Trophoblast cell (in vitro differentiated cells and primary cell): ENCODE measurements at regions not wholly inside any gene's neighbourhood (a gene's known extent, or its start where the extent isn't known, plus 50 kb on each side); places are given as distances from the start of the nearest gene placed in this dataset.

ENCODE experiments used
- DNase-seq, 2 donors: peaks; one replicate each; pipeline ENCODE4 v3.0.0-alpha.2; 2016
- H2AFZ ChIP-seq: 2 replicates; pipeline ENCODE4 v1.6.1; 2013; ENCODE audit warnings: low read length, moderate library complexity, mild to moderate bottlenecking; ENCODE audit not compliant: insufficient read depth, poor library complexity
- H2AK5ac ChIP-seq: 2 replicates; pipeline ENCODE4 v1.6.1; 2013; ENCODE audit warnings: mild to moderate bottlenecking, low read length
- H2BK120ac ChIP-seq: 2 replicates; pipeline ENCODE4 v1.6.1; 2013; ENCODE audit warnings: low read length, mild to moderate bottlenecking, moderate library complexity; ENCODE audit not compliant: insufficient read depth, poor library complexity
- H2BK12ac ChIP-seq: 2 replicates; pipeline ENCODE4 v1.6.1; 2013; ENCODE audit warnings: mild to moderate bottlenecking, low read length, moderate library complexity
- H2BK5ac ChIP-seq: 2 replicates; pipeline ENCODE4 v1.6.1; 2013; ENCODE audit warnings: low read length, low read depth, moderate library complexity, mild to moderate bottlenecking; ENCODE audit not compliant: poor library complexity
- H3K14ac ChIP-seq: 2 replicates; pipeline ENCODE4 v1.6.1; 2013; ENCODE audit warnings: mild to moderate bottlenecking, low read length
- H3K18ac ChIP-seq: 2 replicates; pipeline ENCODE4 v1.6.1; 2013; ENCODE audit warnings: mild to moderate bottlenecking, low read length
- H3K23ac ChIP-seq: 2 replicates; pipeline ENCODE4 v1.6.1; 2013; ENCODE audit warnings: low read length
- H3K27ac ChIP-seq: 2 replicates; pipeline ENCODE4 v1.5.1; 2013; ENCODE audit warnings: low read depth, mild to moderate bottlenecking, inconsistent platforms, low read length, moderate library complexity
- H3K27me3 ChIP-seq: 2 replicates; pipeline ENCODE4 v1.6.1; 2013; ENCODE audit warnings: inconsistent platforms, mild to moderate bottlenecking, low read length, moderate library complexity; ENCODE audit not compliant: insufficient read depth
- H3K36me3 ChIP-seq, 2 experiments: 1 replicate in 1 of 2; 2 replicates in 1 of 2; pipeline ENCODE4 v1.6.1; 2013; ENCODE audit warnings: low read length in 2 of 2, mild to moderate bottlenecking in 2 of 2, moderate library complexity in 1 of 2; ENCODE audit not compliant: insufficient read depth in 2 of 2, control insufficient read depth in 1 of 2
- H3K4ac ChIP-seq: 2 replicates; pipeline ENCODE4 v1.6.1; 2013; ENCODE audit warnings: low read depth, mild to moderate bottlenecking, low read length, moderate library complexity
- H3K4me1 ChIP-seq, 2 experiments: 1 replicate in 1 of 2; 2 replicates in 1 of 2; pipeline ENCODE4 v1.6.1; 2013; ENCODE audit warnings: low read length in 2 of 2, mild to moderate bottlenecking in 2 of 2, moderate library complexity in 1 of 2; ENCODE audit not compliant: insufficient read depth in 2 of 2, control insufficient read depth in 1 of 2
- H3K4me2 ChIP-seq: 2 replicates; pipeline ENCODE4 v1.6.1; 2013; ENCODE audit warnings: inconsistent platforms, mild to moderate bottlenecking, low read length, moderate library complexity
- H3K4me3 ChIP-seq: 2 replicates; pipeline ENCODE4 v1.5.1; 2013; ENCODE audit warnings: mild to moderate bottlenecking, low read depth, low read length, inconsistent platforms
- H3K79me1 ChIP-seq: one replicate; pipeline ENCODE4 v1.6.1; 2013; ENCODE audit warnings: low read length
- H3K79me2 ChIP-seq: 2 replicates; pipeline ENCODE4 v1.6.1; 2013; ENCODE audit warnings: low read length, mild to moderate bottlenecking; ENCODE audit not compliant: control insufficient read depth, insufficient read depth, poor library complexity
- H3K9ac ChIP-seq: 2 replicates; pipeline ENCODE4 v1.6.1; 2013; ENCODE audit warnings: mild to moderate bottlenecking, low read length
- H3K9me3 ChIP-seq: 2 replicates; pipeline ENCODE4 v1.6.1; 2013; ENCODE audit warnings: low read depth, mild to moderate bottlenecking, control low read depth, inconsistent platforms, low read length; ENCODE audit not compliant: insufficient read depth
- H4K12ac ChIP-seq: 2 replicates; pipeline ENCODE4 v1.6.1; 2013; ENCODE audit warnings: low read depth, mild to moderate bottlenecking, low read length, moderate library complexity
- H4K8ac ChIP-seq: 2 replicates; pipeline ENCODE4 v1.6.1; 2013; ENCODE audit warnings: low read depth, mild to moderate bottlenecking, low read length, moderate library complexity
- H4K91ac ChIP-seq: one replicate; pipeline ENCODE4 v1.6.1; 2013; ENCODE audit warnings: low read depth, mild to moderate bottlenecking, low read length, moderate library complexity
- WGBS: extraction: QIAGEN DNeasy Blood & Tissue Kit; methylation state at CpG from one replicate; pipeline ENCODE4 v1.1.7; 2013; ENCODE audit warnings: missing lambda C conversion rate; ENCODE audit not compliant: insufficient read length, insufficient coverage; ENCODE audit errors: extremely low coverage; 5-methylcytosine and 5-hydroxymethylcytosine counted together

- Histone ChIP-seq H4K8ac (no peak overlapping the region), H2BK5ac (no peak overlapping the region), H3K36me3 (no peaks in the 10 kb centered on the region), H3K9ac (no peak overlapping the region), H4K91ac (no peak overlapping the region), H3K9me3 (no peaks in the 10 kb centered on the region), H3K79me1 (peaks cover 3% of the 10 kb centered on the region), H3K4me3 (no peak overlapping the region), H3K4me2 (no peak overlapping the region), H2BK12ac (no peak overlapping the region), H4K12ac (no peak overlapping the region), H3K14ac (no peak overlapping the region), H3K18ac (no peak overlapping the region), H2BK120ac (no peak overlapping the region), H2AK5ac (no peak overlapping the region), H3K27ac (no peak overlapping the region), H3K27me3 (no peaks in the 10 kb centered on the region), H3K4me1 (peaks cover 0 to 7% of the 10 kb centered on the region in 2 experiments), H3K23ac (no peak overlapping the region), H2AFZ (no peak overlapping the region), H3K4ac (no peak overlapping the region), H3K79me2 (no peaks in the 10 kb centered on the region)
- no peak for DNase-seq
- no CpG with 5 or more reads among the region's 2 CpGs for WGBS
These were observed 60.6 kb downstream of the SCG2 start for GRCh38 chr2:223541546-223541945.

- no peak overlapping the region for H2BK12ac ChIP-seq
- H2AK5ac ChIP-seq, result no peak overlapping the region
- no peak overlapping the region for H2BK5ac ChIP-seq
- WGBS, result no CpG with 5 or more reads among the region's 7 CpGs
- peaks cover 3% of the 10 kb centered on the region for H3K79me1 ChIP-seq
- no peaks in the 10 kb centered on the region for H3K9me3 ChIP-seq
- H3K18ac ChIP-seq, result no peak overlapping the region
- H3K4me2 ChIP-seq, result no peak overlapping the region
- no peaks in the 10 kb centered on the region for H3K36me3 ChIP-seq
- H3K23ac ChIP-seq, result no peak overlapping the region
- H3K14ac ChIP-seq, result no peak overlapping the region
- no peak overlapping the region for H3K4me3 ChIP-seq
- H3K4ac ChIP-seq, result no peak overlapping the region
- H4K12ac ChIP-seq, result no peak overlapping the region
- H2BK120ac ChIP-seq, result no peak overlapping the region
- no peaks in the 10 kb centered on the region for H3K79me2 ChIP-seq
- H3K4me1 ChIP-seq, result peaks cover 0 to 7% of the 10 kb centered on the region in 2 experiments
- no peak for DNase-seq
- H3K27ac ChIP-seq, result no peak overlapping the region
- no peaks in the 10 kb centered on the region for H3K27me3 ChIP-seq
- H4K91ac ChIP-seq, result no peak overlapping the region
- no peak overlapping the region for H4K8ac ChIP-seq
- no peak overlapping the region for H2AFZ ChIP-seq
- H3K9ac ChIP-seq, result no peak overlapping the region
These were observed 59.7 kb downstream of the SCG2 start for GRCh38 chr2:223542501-223542900.

- no peak overlapping the region for H4K91ac ChIP-seq
- H2AK5ac ChIP-seq, result no peak overlapping the region
- H3K23ac ChIP-seq, result no peak overlapping the region
- H3K27ac ChIP-seq, result no peak overlapping the region
- H3K14ac ChIP-seq, result no peak overlapping the region
- no peak overlapping the region for H2BK5ac ChIP-seq
- no peak overlapping the region for H3K4ac ChIP-seq
- H3K36me3 ChIP-seq, result no peaks in the 10 kb centered on the region
- DNase-seq, result no peak
- no peak overlapping the region for H2AFZ ChIP-seq
- peaks cover 7 to 8% of the 10 kb centered on the region in 2 experiments for H3K4me1 ChIP-seq
- H4K8ac ChIP-seq, result no peak overlapping the region
- H3K4me3 ChIP-seq, result no peak overlapping the region
- H4K12ac ChIP-seq, result no peak overlapping the region
- H3K9me3 ChIP-seq, result no peaks in the 10 kb centered on the region
- peaks cover 2% of the 10 kb centered on the region for H3K79me1 ChIP-seq
- no CpG with 5 or more reads among the region's 2 CpGs for WGBS
- no peak overlapping the region for H2BK12ac ChIP-seq
- H2BK120ac ChIP-seq, result no peak overlapping the region
- no peaks in the 10 kb centered on the region for H3K79me2 ChIP-seq
- no peaks in the 10 kb centered on the region for H3K27me3 ChIP-seq
- no peak overlapping the region for H3K9ac ChIP-seq
- no peak overlapping the region for H3K4me2 ChIP-seq
- H3K18ac ChIP-seq, result no peak overlapping the region
These were observed 56.8 kb downstream of the SCG2 start for GRCh38 chr2:223545406-223545805.

GRCh38 chr2:223545830-223546229 is 56.3 kb downstream of the SCG2 start:
- no peak overlapping the region for H3K27ac ChIP-seq
- no peak overlapping the region for H3K23ac ChIP-seq
- H3K4ac ChIP-seq, result no peak overlapping the region
- H3K27me3 ChIP-seq, result no peaks in the 10 kb centered on the region
- no peak overlapping the region for H3K14ac ChIP-seq
- H2AFZ ChIP-seq, result no peak overlapping the region
- H3K4me2 ChIP-seq, result no peak overlapping the region
- H3K9ac ChIP-seq, result no peak overlapping the region
- peaks cover 2% of the 10 kb centered on the region for H3K79me1 ChIP-seq
- H3K18ac ChIP-seq, result no peak overlapping the region
- no peak overlapping the region for H3K4me3 ChIP-seq
- no peaks in the 10 kb centered on the region for H3K9me3 ChIP-seq
- no peak overlapping the region for H2BK5ac ChIP-seq
- no peak overlapping the region for H2AK5ac ChIP-seq
- no peak overlapping the region for H2BK12ac ChIP-seq
- WGBS, result no CpG with 5 or more reads among the region's 2 CpGs
- H3K36me3 ChIP-seq, result no peaks in the 10 kb centered on the region
- H3K79me2 ChIP-seq, result no peaks in the 10 kb centered on the region
- DNase-seq, result no peak
- no peak overlapping the region for H2BK120ac ChIP-seq
- H4K91ac ChIP-seq, result no peak overlapping the region
- no peak overlapping the region for H4K12ac ChIP-seq
- H3K4me1 ChIP-seq, result peaks cover 7 to 8% of the 10 kb centered on the region in 2 experiments
- H4K8ac ChIP-seq, result no peak overlapping the region
